ENCODE measurements at regions not wholly inside any gene's neighbourhood (a gene's known extent, or its start where the extent isn't known, plus 50 kb on each side); places are given as distances from the start of the nearest gene placed in this dataset.
"Not testable (repeated sequence)": the region's sequence is repeated elsewhere in the genome, so short reads cannot be mapped to it uniquely, and the experiment has no call there.

GRCh38 chr14:106006716-106007115 lies 480.3 kb downstream of the TMEM121 start:
- CTCF ChIA-PET = interaction anchor here (2.2 to 3.3 kb wide), 3 partner anchors 21 to 61 kb away, joined by 10 to 19 read pairs (median 10); no protein-coding TSS in a partner anchor
- H3K27ac Mint-ChIP-seq; H3K9me3 Mint-ChIP-seq (ENCODE audit: low read depth); DNase-seq; H3K4me3 Mint-ChIP-seq; ATAC-seq; H3K36me3 Mint-ChIP-seq; H3K27me3 Mint-ChIP-seq: not testable (repeated sequence)
- H3K4me1 Mint-ChIP-seq = peaks cover 48% of the 10 kb centered on the region

GRCh38 chr14:106010783-106011182 lies 484.4 kb downstream of the TMEM121 start:
- Mint-ChIP-seq H3K36me3 (no peaks in the 10 kb centered on the region), H3K9me3 (ENCODE audit: low read depth) (no peaks in the 10 kb centered on the region), H3K27me3 (peaks cover 13% of the 10 kb centered on the region), H3K4me3 (no peak overlapping the region), H3K27ac (no peak overlapping the region), H3K4me1 (peaks cover 42% of the 10 kb centered on the region)
- ATAC-seq = no peak
- no peak for DNase-seq
- CTCF ChIA-PET = interaction anchor here (0.9 to 3.9 kb wide), 5 partner anchors 9 to 60 kb away, joined by 3 to 23 read pairs (median 4); no protein-coding TSS in a partner anchor

- not testable (repeated sequence) for ATAC-seq; H3K9me3 Mint-ChIP-seq (ENCODE audit: low read depth); H3K4me3 Mint-ChIP-seq; H3K27ac Mint-ChIP-seq; H3K36me3 Mint-ChIP-seq
- DNase-seq = peak; percentile 90
- Mint-ChIP-seq H3K27me3 (peaks cover 20% of the 10 kb centered on the region), H3K4me1 (peaks cover 33% of the 10 kb centered on the region)
- CTCF ChIA-PET = interaction anchor here (0.7 to 3.9 kb wide), 10 partner anchors 10 to 410 kb away, joined by 3 to 23 read pairs (median 4); no protein-coding TSS in a partner anchor
Measured at GRCh38 chr14:106011631-106012360, 485.4 kb downstream of the TMEM121 start.

GRCh38 chr14:106012361-106012725 lies 486.0 kb downstream of the TMEM121 start:
- not testable (repeated sequence) for H3K9me3 Mint-ChIP-seq (ENCODE audit: low read depth); H3K27ac Mint-ChIP-seq; ATAC-seq; H3K36me3 Mint-ChIP-seq; H3K4me3 Mint-ChIP-seq; DNase-seq
- CTCF ChIA-PET = interaction anchor here (1.1 to 3.9 kb wide), 7 partner anchors 11 to 405 kb away, joined by 3 to 23 read pairs (median 4); no protein-coding TSS in a partner anchor
- Mint-ChIP-seq H3K4me1 (peaks cover 33% of the 10 kb centered on the region), H3K27me3 (peaks cover 25% of the 10 kb centered on the region)

GRCh38 chr14:106013879-106014376 lies 487.5 kb downstream of the TMEM121 start:
- CTCF ChIA-PET = interaction anchor here (0.8 to 3.9 kb wide), 8 partner anchors 9 to 336 kb away, joined by 3 to 23 read pairs (median 4); no protein-coding TSS in a partner anchor
- H3K27me3 Mint-ChIP-seq = peaks cover 22% of the 10 kb centered on the region
- peaks cover 33% of the 10 kb centered on the region for H3K4me1 Mint-ChIP-seq
- ATAC-seq = peak; percentile 72
- peak overlapping the region; percentile 22 for H3K27ac Mint-ChIP-seq
- no peak overlapping the region for H3K4me3 Mint-ChIP-seq
- H3K36me3 Mint-ChIP-seq = no peaks in the 10 kb centered on the region
- no peaks in the 10 kb centered on the region for H3K9me3 Mint-ChIP-seq (ENCODE audit: low read depth)
- DNase-seq = no peak

- H3K9me3 Mint-ChIP-seq (ENCODE audit: low read depth); CTCF ChIA-PET; H3K27ac Mint-ChIP-seq; H3K36me3 Mint-ChIP-seq; DNase-seq; H3K4me3 Mint-ChIP-seq; ATAC-seq: not testable (repeated sequence)
- Mint-ChIP-seq H3K4me1 (peaks cover 29% of the 10 kb centered on the region), H3K27me3 (peaks cover 45% of the 10 kb centered on the region)
Measured at GRCh38 chr14:106017952-106018351, 491.6 kb downstream of the TMEM121 start.

GRCh38 chr14:106021832-106022231 lies 495.4 kb downstream of the TMEM121 start:
- CTCF ChIA-PET = interaction anchor here (0.7 to 0.9 kb wide), 2 partner anchors 20 to 24 kb away, joined by 3 read pairs; no protein-coding TSS in a partner anchor
- H3K27me3 Mint-ChIP-seq = peaks cover 43% of the 10 kb centered on the region
- no peak overlapping the region for H3K27ac Mint-ChIP-seq
- no peak overlapping the region for H3K4me3 Mint-ChIP-seq
- H3K4me1 Mint-ChIP-seq = peaks cover 34% of the 10 kb centered on the region
- peaks cover 10% of the 10 kb centered on the region for H3K36me3 Mint-ChIP-seq
- DNase-seq = no peak
- H3K9me3 Mint-ChIP-seq (ENCODE audit: low read depth) = peaks cover 12% of the 10 kb centered on the region
- no peak for ATAC-seq

GRCh38 chr14:106022648-106023047 lies 496.3 kb downstream of the TMEM121 start:
- H3K36me3 Mint-ChIP-seq = peaks cover 10% of the 10 kb centered on the region
- H3K27ac Mint-ChIP-seq, ATAC-seq, CTCF ChIA-PET, H3K4me3 Mint-ChIP-seq: not testable (repeated sequence)
- DNase-seq = peak; percentile 47
- H3K27me3 Mint-ChIP-seq = peaks cover 38% of the 10 kb centered on the region
- peaks cover 34% of the 10 kb centered on the region for H3K4me1 Mint-ChIP-seq
- H3K9me3 Mint-ChIP-seq (ENCODE audit: low read depth) = peaks cover 12% of the 10 kb centered on the region

- no peak overlapping the region for H3K4me3 Mint-ChIP-seq
- peaks cover 12% of the 10 kb centered on the region for H3K9me3 Mint-ChIP-seq (ENCODE audit: low read depth)
- CTCF ChIA-PET = interaction anchor here (0.6 kb wide), 1 partner anchor 71 kb away, joined by 3 read pairs; no protein-coding TSS in a partner anchor
- no peak overlapping the region for H3K27ac Mint-ChIP-seq
- peaks cover 10% of the 10 kb centered on the region for H3K36me3 Mint-ChIP-seq
- peaks cover 34% of the 10 kb centered on the region for H3K4me1 Mint-ChIP-seq
- peaks cover 45% of the 10 kb centered on the region for H3K27me3 Mint-ChIP-seq
- DNase-seq = no peak
- no peak for ATAC-seq
Measured at GRCh38 chr14:106023411-106023810, 497.0 kb downstream of the TMEM121 start.

GRCh38 chr14:106024983-106025604 lies 498.7 kb downstream of the TMEM121 start:
- Mint-ChIP-seq H3K27ac (no peak overlapping the region), H3K4me3 (no peak overlapping the region), H3K4me1 (peaks cover 34% of the 10 kb centered on the region), H3K36me3 (peaks cover 10% of the 10 kb centered on the region), H3K27me3 (peaks cover 40% of the 10 kb centered on the region), H3K9me3 (ENCODE audit: low read depth) (peaks cover 12% of the 10 kb centered on the region)
- peak; percentile 75 for DNase-seq
- peak; percentile 93 for ATAC-seq
- CTCF ChIA-PET = interaction anchor here (0.9 to 2.5 kb wide), 7 partner anchors 12 to 70 kb away, joined by 3 to 15 read pairs (median 4); no protein-coding TSS in a partner anchor

- Mint-ChIP-seq H3K27ac (no peak overlapping the region), H3K27me3 (peaks cover 32% of the 10 kb centered on the region), H3K4me1 (peaks cover 34% of the 10 kb centered on the region), H3K36me3 (peaks cover 9% of the 10 kb centered on the region), H3K4me3 (no peak overlapping the region), H3K9me3 (ENCODE audit: low read depth) (peaks cover 12% of the 10 kb centered on the region)
- no peak for ATAC-seq
- CTCF ChIA-PET = interaction anchor here (0.9 to 2.5 kb wide), 3 partner anchors 13 to 69 kb away, joined by 3 to 15 read pairs (median 3); no protein-coding TSS in a partner anchor
- no peak for DNase-seq
Measured at GRCh38 chr14:106026026-106026425, 499.6 kb downstream of the TMEM121 start.

- H3K27me3 Mint-ChIP-seq = peaks cover 26% of the 10 kb centered on the region
- not testable (repeated sequence) for H3K27ac Mint-ChIP-seq, DNase-seq, ATAC-seq, H3K4me3 Mint-ChIP-seq, H3K36me3 Mint-ChIP-seq
- peaks cover 12% of the 10 kb centered on the region for H3K9me3 Mint-ChIP-seq (ENCODE audit: low read depth)
- CTCF ChIA-PET = interaction anchor here (1.0 to 2.4 kb wide), 2 partner anchors 16 to 17 kb away, joined by 3 to 6 read pairs; no protein-coding TSS in a partner anchor
- H3K4me1 Mint-ChIP-seq = peaks cover 22% of the 10 kb centered on the region
Measured at GRCh38 chr14:106027759-106028158, 501.4 kb downstream of the TMEM121 start.

- Mint-ChIP-seq H3K36me3 (no peaks in the 10 kb centered on the region), H3K4me3 (no peak overlapping the region), H3K9me3 (ENCODE audit: low read depth) (no peaks in the 10 kb centered on the region), H3K4me1 (peaks cover 7% of the 10 kb centered on the region), H3K27me3 (peaks cover 21% of the 10 kb centered on the region), H3K27ac (no peak overlapping the region)
- DNase-seq (no peak), ATAC-seq (no peak)
- CTCF ChIA-PET = no interaction called here
Measured at GRCh38 chr14:106029959-106030358, 503.6 kb downstream of the TMEM121 start.

Data from activated CD8-positive, alpha-beta memory T cell treated with anti-CD3 and anti-CD28 coated beads, Interleukin-2, amount 10 ng/mL, durations not matched to agents 7 days and 5 days (primary cell).